HepG2 (cell line): ENCODE measurements at regions not wholly inside any gene's neighbourhood (a gene's known extent, or its start where the extent isn't known, plus 50 kb on each side); places are given as distances from the start of the nearest gene placed in this dataset.

Experiments
- ATAC-seq: fragments of 200-7000 bp; cut with Tn5 transposase; 3 replicates; pipeline ENCODE4 v1.9.1; 2020; ENCODE audit warnings: mild to moderate bottlenecking, moderate library complexity
- BruUV-seq: library from RNA; stranded (reverse); fragments of 400-500 nt; replicated peaks from 2 replicates; lab custom pipeline; 2021; lab: Mats Ljungman, UMichigan
- CTCF ChIA-PET: fragments of 300-600 bp; formaldehyde crosslinking; extraction: SDS; loops from one replicate; lab custom pipeline; 2021; ENCODE audit warnings: low total read pairs, inconsistent platforms, low intra/inter-chr PET ratio; lab: Yijun Ruan, JAX
- POLR2A ChIA-PET: fragments of 350-600 bp; sonication (Branson Sonifier 250); formaldehyde crosslinking; loops from one replicate; lab custom pipeline; 2020; ENCODE audit warnings: antibody characterized with exemption, inconsistent platforms; lab: Yijun Ruan, JAX
- DNase-seq: peaks from one replicate; pipeline ENCODE4 v3.0.0-alpha.2; 2015; ENCODE audit warnings: low spot score
- FAIRE-seq: peaks from 3 replicates; lab custom pipeline; 2011; peaks lifted over from hg19 to GRCh38; lab: Jason Lieb, UNC
- H2AFZ ChIP-seq: one replicate; pipeline ENCODE4 v1.6.1; 2011; ENCODE audit warnings: low read length, inconsistent platforms
- H3K27ac ChIP-seq: fragments of 300-600 bp; 3 replicates; pipeline ENCODE4 v1.8.0; 2011; ENCODE audit warnings: mixed run types, mild to moderate bottlenecking, mixed read lengths, low read length, inconsistent platforms; ENCODE audit not compliant: insufficient read depth; ENCODE audit errors: extremely low read length
- H3K27me3 ChIP-seq, 2 experiments: fragments of 200-600 bp in 1 of 2; 2 replicates in 1 of 2; 3 replicates in 1 of 2; pipeline versions ENCODE4 v1.6.0 to v1.8.0; 2011; ENCODE audit warnings: low read length in 2 of 2, mild to moderate bottlenecking in 2 of 2, moderate library complexity in 2 of 2, inconsistent platforms in 1 of 2; ENCODE audit not compliant: insufficient read depth in 2 of 2, control insufficient read depth in 1 of 2
- H3K36me3 ChIP-seq, 2 experiments: fragments of 200-600 bp in 1 of 2; replicated peaks in 1 of 2; 2 replicates in 1 of 2; 3 replicates in 1 of 2; pipeline versions ENCODE4 v1.5.1 to v1.8.0; 2011; ENCODE audit warnings: low read length in 2 of 2, inconsistent platforms in 1 of 2; ENCODE audit not compliant: insufficient read depth in 2 of 2, control insufficient read depth in 1 of 2
- H3K4me1 ChIP-seq: 2 replicates; pipeline ENCODE4 v1.5.1; 2012; ENCODE audit warnings: low read length, inconsistent platforms; ENCODE audit not compliant: insufficient read depth
- H3K4me2 ChIP-seq: 2 replicates; pipeline ENCODE4 v1.6.0; 2011; ENCODE audit warnings: low read depth, low read length, inconsistent platforms
- H3K4me3 ChIP-seq, 3 experiments: fragments of 200-600 bp in 1 of 3; sonication (generic), shearing (Covaris generic) in 1 of 3; replicated peaks in 1 of 3; 2 replicates each; pipeline ENCODE4 v1.5.1; 2011 to 2016; ENCODE audit warnings: low read length in 3 of 3, inconsistent platforms in 2 of 3, low read depth in 2 of 3, mild to moderate bottlenecking in 2 of 3, control low read depth in 1 of 3, mixed read lengths in 1 of 3; ENCODE audit not compliant: insufficient read depth in 1 of 3
- H3K79me2 ChIP-seq: one replicate; pipeline ENCODE4 v1.6.1; 2011; ENCODE audit warnings: low read length, inconsistent platforms; ENCODE audit not compliant: insufficient read depth
- H3K9ac ChIP-seq: 2 replicates; pipeline ENCODE4 v1.6.0; 2011; ENCODE audit warnings: mild to moderate bottlenecking, low read depth, low read length, inconsistent platforms; ENCODE audit not compliant: insufficient read depth
- H3K9me3 ChIP-seq: 2 replicates; pipeline ENCODE4 v1.5.1; 2012; ENCODE audit warnings: mild to moderate bottlenecking, low read length
- H4K20me1 ChIP-seq: 2 replicates; pipeline ENCODE4 v1.6.0; 2011; ENCODE audit warnings: inconsistent platforms, mild to moderate bottlenecking, low read length, moderate library complexity; ENCODE audit not compliant: insufficient read depth
- CREB1 ChIP-seq, 2 experiments: fragments of 450-650 bp in 1 of 2; IDR thresholded peaks; 2 replicates each; pipeline ENCODE4 v1.6.1; 2016 to 2017; ENCODE audit warnings: control low read depth in 1 of 2, mild to moderate bottlenecking in 1 of 2, missing compliant biosample characterization in 1 of 2, missing genetic modification characterization in 1 of 2
- DZIP1 ChIP-seq: sonication (generic); formaldehyde crosslinking; IDR thresholded peaks from 2 replicates; pipeline ENCODE4 v1.5.0; 2020; ENCODE audit warnings: mild to moderate bottlenecking, missing genetic modification reagents
- LCORL ChIP-seq, 2 experiments: fragments of 450-650 bp in 1 of 2; sonication (generic) in 1 of 2; formaldehyde crosslinking in 1 of 2; IDR thresholded peaks; 2 replicates each; pipeline versions ENCODE4 v1.5.0 to v1.6.1; 2017 to 2020; ENCODE audit warnings: antibody characterized with exemption in 1 of 2, missing genetic modification reagents in 1 of 2
- MAFF ChIP-seq: IDR thresholded peaks from 2 replicates; pipeline ENCODE4 v1.6.1; 2011; ENCODE audit warnings: low read depth, low read length, improper control_type of control experiment
- MAFK ChIP-seq, 2 experiments: IDR thresholded peaks in 1 of 2; conservative IDR thresholded peaks in 1 of 2; 2 replicates each; pipeline ENCODE4 v1.6.1; 2011; ENCODE audit warnings: improper control_type of control experiment in 2 of 2, low read length in 2 of 2
- RARA ChIP-seq: IDR thresholded peaks from 2 replicates; pipeline ENCODE4 v1.6.1; 2016; ENCODE audit warnings: missing genetic modification reagents, missing compliant biosample characterization
- SOX13 ChIP-seq, 3 experiments: fragments of 450-650 bp in 1 of 3; sonication (generic) in 1 of 3; formaldehyde crosslinking in 1 of 3; IDR thresholded peaks in 2 of 3; conservative IDR thresholded peaks in 1 of 3; 2 replicates each; pipeline versions ENCODE4 v1.5.0 to v1.6.1; 2016 to 2020; ENCODE audit warnings: antibody characterized with exemption in 1 of 3, mild to moderate bottlenecking in 1 of 3, missing compliant biosample characterization in 1 of 3, missing genetic modification reagents in 1 of 3, moderate library complexity in 1 of 3
- TP53 ChIP-seq: sonication (generic); formaldehyde crosslinking; conservative IDR thresholded peaks from 2 replicates; pipeline ENCODE4 v1.4.0; 2020; ENCODE audit warnings: missing genetic modification reagents
- USF2 ChIP-seq, 2 experiments: sonication (generic) in 1 of 2; formaldehyde crosslinking in 1 of 2; IDR thresholded peaks; 2 replicates each; pipeline versions ENCODE4 v1.5.1 to v1.6.1; 2011 to 2020; ENCODE audit warnings: borderline replicate concordance in 1 of 2, low read depth in 1 of 2, low read length in 1 of 2, mild to moderate bottlenecking in 1 of 2, missing genetic modification reagents in 1 of 2, moderate library complexity in 1 of 2
- ZNF30 ChIP-seq: sonication (generic); formaldehyde crosslinking; IDR thresholded peaks from 2 replicates; pipeline ENCODE4 v1.5.0; 2020; ENCODE audit warnings: mild to moderate bottlenecking, missing genetic modification reagents
- WGBS: methylation state at CpG from one replicate; pipeline ENCODE4 v1.1.6; 2017; ENCODE audit warnings: low lambda C conversion rate; 5-methylcytosine and 5-hydroxymethylcytosine counted together
- in situ Hi-C: cut with HindIII; loops from 2 replicates; pipeline ENCODE4 v1.10.0; 2017; ENCODE audit warnings: low pct_unique_long_range_greater_than_20kb; ENCODE audit not compliant: extremely low pct_ligation_motif_present
- intact Hi-C: fragments of 100-400 bp; cut with micrococcal nuclease; formaldehyde crosslinking; loops from one replicate; pipeline ENCODE4 v1.10.0; 2022; ENCODE audit not compliant: unreplicated experiment

GRCh38 chr6:19705606-19706005, 131.6 kb upstream of the ID4 start (continued):
- TF ChIP-seq LCORL (IDR thresholded peaks at IDR 0.05) = no peak
- no peak for TF ChIP-seq LCORL (CRISPR knock-in tag; IDR thresholded peaks at IDR 0.05)
- no peak for TF ChIP-seq DZIP1 (CRISPR knock-in tag)
- no peak for TF ChIP-seq CREB1 (IDR thresholded peaks at IDR 0.05)
- TF ChIP-seq CREB1 (CRISPR knock-in tag; IDR thresholded peaks at IDR 0.05) = no peak
- TF ChIP-seq ZNF30 (CRISPR knock-in tag) = no peak
- no peak for TF ChIP-seq TP53 (CRISPR knock-in tag)

GRCh38 chr6:19712012-19712688, 125.0 kb upstream of the ID4 start:
- H2AFZ ChIP-seq = no peak overlapping the region
- H3K27ac ChIP-seq = no peak overlapping the region
- no peak overlapping the region for H3K4me3 ChIP-seq
- no peaks in the 10 kb centered on the region for H3K27me3 ChIP-seq
- H3K4me1 ChIP-seq = no peaks in the 10 kb centered on the region
- 35% methylated on average over 4 of the region's 4 CpGs for WGBS
- TF ChIP-seq USF2 (IDR thresholded peaks at IDR 0.05; ENCODE audit: low read depth, low read length) (no peak), USF2 (CRISPR knock-in tag; IDR thresholded peaks at IDR 0.05; ENCODE audit: borderline replicate concordance) (no peak), RARA (no peak), MAFF (peak; percentile 62; the same call in 1 of the 2 replicates), MAFK (conservative IDR thresholded peaks at IDR 0.05 in 1 of 2, IDR thresholded peaks at IDR 0.05 in 1 of 2; ENCODE audit: low read length in 2 of 2) (peak; percentile 55 to 76), SOX13 (IDR thresholded peaks at IDR 0.05) (no peak), SOX13 (CRISPR knock-in tag; conservative IDR thresholded peaks at IDR 0.05 in 1 of 2, IDR thresholded peaks at IDR 0.05 in 1 of 2) (no peak)
- no TSS peak for BruUV-seq
- DNase-seq = no peak
- no peaks in the 10 kb centered on the region for H3K79me2 ChIP-seq
- ATAC-seq = no peak
- in situ Hi-C loops = no loop called here
- no peaks in the 10 kb centered on the region for H3K36me3 ChIP-seq
- no peak for FAIRE-seq
- no peak overlapping the region for H3K9ac ChIP-seq
- H3K4me2 ChIP-seq = no peak overlapping the region
- no peaks in the 10 kb centered on the region for H4K20me1 ChIP-seq
- intact Hi-C loops = no loop called here
- H3K9me3 ChIP-seq = no peaks in the 10 kb centered on the region
- CTCF ChIA-PET = no interaction called here
- POLR2A ChIA-PET = no interaction called here
